Omental fat pad (tissue), 3 donors: ENCODE measurements at regions not wholly inside any gene's neighbourhood (a gene's known extent, or its start where the extent isn't known, plus 50 kb on each side); places are given as distances from the start of the nearest gene placed in this dataset.

Source experiments
- ATAC-seq: fragments of 150-250 bp; one replicate; pipeline ENCODE4 v1.9.1; 2016; ENCODE audit warnings: mild to moderate bottlenecking, moderate library complexity; ENCODE audit not compliant: low FRiP score
- DNase-seq: peaks from one replicate; pipeline ENCODE4 v3.0.0-alpha.2; 2019; ENCODE audit warnings: low spot score
- CTCF ChIP-seq, 3 donors: fragments of 450-650 bp; IDR thresholded peaks; one replicate each; pipeline ENCODE4 v1.5.1; 2016 to 2017; ENCODE audit warnings: antibody characterized with exemption in 3 of 3, mild to moderate bottlenecking in 3 of 3, moderate library complexity in 2 of 3

- no peak for ATAC-seq
- DNase-seq, result no peak
- no peak for TF ChIP-seq CTCF (IDR thresholded peaks at IDR 0.05)
Observed at GRCh38 chr12:126572170-126572569, 1506.9 kb downstream of the AACS start.

- DNase-seq, result no peak
- TF ChIP-seq CTCF (IDR thresholded peaks at IDR 0.05), result no peak
- ATAC-seq, result no peak
Observed at GRCh38 chr12:126581655-126582054, 1516.4 kb downstream of the AACS start.

GRCh38 chr12:126582231-126582630 is 1517.0 kb downstream of the AACS start:
- no peak for TF ChIP-seq CTCF (IDR thresholded peaks at IDR 0.05)
- DNase-seq, result no peak
- ATAC-seq, result no peak

- DNase-seq (no peak), ATAC-seq (no peak)
- no peak for TF ChIP-seq CTCF (IDR thresholded peaks at IDR 0.05)
Observed at GRCh38 chr12:126588586-126589249, 1523.5 kb downstream of the AACS start.

GRCh38 chr12:126591533-126591932 is 1526.3 kb downstream of the AACS start:
- ATAC-seq, result no peak
- no peak for TF ChIP-seq CTCF (IDR thresholded peaks at IDR 0.05)
- DNase-seq, result no peak

- ATAC-seq (no peak), DNase-seq (no peak)
- no peak for TF ChIP-seq CTCF (IDR thresholded peaks at IDR 0.05)
Observed at GRCh38 chr12:126601184-126602170, 1536.2 kb downstream of the AACS start.
